Neural crest cell (in vitro differentiated cells): ENCODE measurements at regions not wholly inside any gene's neighbourhood (a gene's known extent, or its start where the extent isn't known, plus 50 kb on each side); places are given as distances from the start of the nearest gene placed in this dataset.
"Not testable (repeated sequence)": the region's sequence is repeated elsewhere in the genome, so short reads cannot be mapped to it uniquely, and the experiment has no call there.

Experiments used
- DNase-seq: peaks from one replicate; pipeline ENCODE4 v3.0.0; 2021; ENCODE audit warnings: low read depth, mixed read lengths, low spot score
- H3K27ac Mint-ChIP-seq: one replicate; pipeline ENCODE4 v1.8.0; 2021; ENCODE audit warnings: mild to moderate bottlenecking, mixed read lengths; ENCODE audit not compliant: unreplicated experiment
- H3K27me3 Mint-ChIP-seq: 2 replicates; pipeline ENCODE4 v1.8.0; 2021; ENCODE audit warnings: low read depth, mild to moderate bottlenecking, mixed read lengths
- H3K36me3 Mint-ChIP-seq: 2 replicates; pipeline ENCODE4 v1.8.0; 2021; ENCODE audit warnings: low read depth, mild to moderate bottlenecking, mixed read lengths
- H3K4me1 Mint-ChIP-seq: 2 replicates; pipeline ENCODE4 v1.8.0; 2021; ENCODE audit warnings: mixed read lengths
- H3K4me3 Mint-ChIP-seq: one replicate; pipeline ENCODE4 v1.8.0; 2021; ENCODE audit warnings: mild to moderate bottlenecking, mixed read lengths
- H3K9me3 Mint-ChIP-seq: 2 replicates; pipeline ENCODE4 v1.8.0; 2021; ENCODE audit warnings: mixed read lengths
- TF ChIP-seq, protein P1 (sequence below): fragments of 200-600 bp; sonication (generic); conservative IDR thresholded peaks from 2 replicates; pipeline ENCODE4 v1.5.0; 2021; ENCODE audit warnings: antibody characterized with exemption, mild to moderate bottlenecking

DNA sequence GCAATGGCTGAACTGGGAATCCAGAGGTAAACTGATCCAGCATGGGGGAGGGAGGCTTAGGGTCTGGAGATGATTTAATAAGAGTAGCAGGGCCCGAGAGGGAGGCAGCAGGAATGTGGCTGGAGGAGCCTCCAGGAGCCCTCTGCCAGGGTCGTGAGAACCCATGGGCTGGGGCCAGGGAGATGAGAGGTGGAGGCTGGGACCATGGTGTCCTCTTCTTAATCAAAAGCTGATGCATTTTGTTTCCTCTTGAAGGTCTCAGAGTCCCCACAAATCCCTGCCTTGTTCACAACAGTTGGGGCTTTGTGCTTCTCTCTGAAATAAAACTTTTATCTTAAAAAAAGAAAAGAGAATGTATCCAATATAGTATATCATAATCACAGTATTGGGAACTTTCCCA lies 123.7 kb upstream of the ZNF516 start:
- TF ChIP-seq, protein P1, sequence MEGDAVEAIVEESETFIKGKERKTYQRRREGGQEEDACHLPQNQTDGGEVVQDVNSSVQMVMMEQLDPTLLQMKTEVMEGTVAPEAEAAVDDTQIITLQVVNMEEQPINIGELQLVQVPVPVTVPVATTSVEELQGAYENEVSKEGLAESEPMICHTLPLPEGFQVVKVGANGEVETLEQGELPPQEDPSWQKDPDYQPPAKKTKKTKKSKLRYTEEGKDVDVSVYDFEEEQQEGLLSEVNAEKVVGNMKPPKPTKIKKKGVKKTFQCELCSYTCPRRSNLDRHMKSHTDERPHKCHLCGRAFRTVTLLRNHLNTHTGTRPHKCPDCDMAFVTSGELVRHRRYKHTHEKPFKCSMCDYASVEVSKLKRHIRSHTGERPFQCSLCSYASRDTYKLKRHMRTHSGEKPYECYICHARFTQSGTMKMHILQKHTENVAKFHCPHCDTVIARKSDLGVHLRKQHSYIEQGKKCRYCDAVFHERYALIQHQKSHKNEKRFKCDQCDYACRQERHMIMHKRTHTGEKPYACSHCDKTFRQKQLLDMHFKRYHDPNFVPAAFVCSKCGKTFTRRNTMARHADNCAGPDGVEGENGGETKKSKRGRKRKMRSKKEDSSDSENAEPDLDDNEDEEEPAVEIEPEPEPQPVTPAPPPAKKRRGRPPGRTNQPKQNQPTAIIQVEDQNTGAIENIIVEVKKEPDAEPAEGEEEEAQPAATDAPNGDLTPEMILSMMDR, result no peak
- no peaks in the 10 kb centered on the region for H3K9me3 Mint-ChIP-seq
- no peaks in the 10 kb centered on the region for H3K36me3 Mint-ChIP-seq
- no peaks in the 10 kb centered on the region for H3K27me3 Mint-ChIP-seq
- H3K4me1 Mint-ChIP-seq, result peaks cover 54% of the 10 kb centered on the region
- peak overlapping the region; percentile 33 for H3K4me3 Mint-ChIP-seq
- H3K27ac Mint-ChIP-seq, result peak overlapping the region; percentile 21
- no peak for DNase-seq

GRCh38 chr18:76616373-76616772 lies 121.3 kb upstream of the ZNF516 start:
- H3K27ac Mint-ChIP-seq, result no peak overlapping the region
- no peaks in the 10 kb centered on the region for H3K36me3 Mint-ChIP-seq
- H3K9me3 Mint-ChIP-seq, result no peaks in the 10 kb centered on the region
- TF ChIP-seq, protein P1, result no peak
- no peak overlapping the region for H3K4me3 Mint-ChIP-seq
- H3K4me1 Mint-ChIP-seq, result peaks cover 37% of the 10 kb centered on the region
- H3K27me3 Mint-ChIP-seq, result no peaks in the 10 kb centered on the region
- no peak for DNase-seq

- H3K27ac Mint-ChIP-seq, result peak overlapping the region; percentile 62
- DNase-seq, result no peak
- H3K27me3 Mint-ChIP-seq, result no peaks in the 10 kb centered on the region
- peaks cover 33% of the 10 kb centered on the region for H3K4me1 Mint-ChIP-seq
- no peaks in the 10 kb centered on the region for H3K9me3 Mint-ChIP-seq
- H3K4me3 Mint-ChIP-seq, result no peak overlapping the region
- H3K36me3 Mint-ChIP-seq, result no peaks in the 10 kb centered on the region
- TF ChIP-seq, protein P1, result no peak
Observed at GRCh38 chr18:76615065-76615733, 120.2 kb upstream of the ZNF516 start.

GRCh38 chr18:76613755-76614120 lies 118.7 kb upstream of the ZNF516 start:
- TF ChIP-seq, protein P1, result no peak
- Mint-ChIP-seq H3K4me3 (no peak overlapping the region), H3K9me3 (no peaks in the 10 kb centered on the region), H3K4me1 (peaks cover 19% of the 10 kb centered on the region), H3K36me3 (no peaks in the 10 kb centered on the region), H3K27ac (no peak overlapping the region), H3K27me3 (no peaks in the 10 kb centered on the region)
- DNase-seq, result no peak

DNA sequence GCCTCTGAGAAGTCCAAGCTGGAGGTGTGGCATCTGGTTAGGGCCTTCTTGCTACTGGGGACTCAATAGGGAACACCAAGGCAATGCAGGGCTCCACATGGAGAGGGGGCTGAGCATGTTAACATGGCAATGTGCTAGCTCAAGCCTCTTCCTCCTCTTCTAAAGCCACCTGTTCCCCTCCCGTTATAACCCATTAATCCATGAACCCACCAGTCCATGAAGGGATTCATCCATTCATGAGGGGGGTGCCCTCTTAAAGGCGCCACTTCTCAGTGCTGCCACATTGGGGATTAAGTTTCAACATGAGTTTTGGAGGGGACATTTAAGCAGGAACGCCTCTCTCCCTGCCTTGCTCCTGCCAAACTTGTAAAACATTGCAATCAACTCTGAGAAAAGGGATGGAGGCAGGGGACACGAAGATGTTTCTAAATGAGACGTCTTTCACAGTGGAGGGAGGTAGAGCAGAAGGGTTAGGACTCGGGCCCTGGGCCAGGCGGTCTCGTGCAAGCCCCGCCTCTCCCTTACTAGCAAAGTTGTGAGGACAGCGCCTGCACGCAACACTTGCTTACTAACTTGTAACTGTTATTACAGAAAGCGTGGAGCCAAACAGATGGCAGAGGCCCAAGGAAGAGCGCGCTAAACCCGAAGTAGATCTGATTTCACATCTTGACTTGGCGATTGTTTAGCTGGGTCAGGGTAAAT lies 118.2 kb upstream of the ZNF516 start:
- DNase-seq, result no peak
- Mint-ChIP-seq H3K4me3 (no peak overlapping the region), H3K27ac (no peak overlapping the region), H3K9me3 (no peaks in the 10 kb centered on the region), H3K36me3 (no peaks in the 10 kb centered on the region), H3K27me3 (no peaks in the 10 kb centered on the region), H3K4me1 (peaks cover 13% of the 10 kb centered on the region)
- TF ChIP-seq, protein P1, result no peak

- not testable (repeated sequence) for H3K27me3 Mint-ChIP-seq, H3K4me1 Mint-ChIP-seq, DNase-seq, H3K27ac Mint-ChIP-seq, H3K9me3 Mint-ChIP-seq, H3K36me3 Mint-ChIP-seq, H3K4me3 Mint-ChIP-seq
Observed at GRCh38 chr18:76611750-76612045, 116.7 kb upstream of the ZNF516 start.
